Endothelial cell of umbilical vein (primary cell): ENCODE measurements at regions not wholly inside any gene's neighbourhood (a gene's known extent, or its start where the extent isn't known, plus 50 kb on each side); places are given as distances from the start of the nearest gene placed in this dataset.

ENCODE experiments used
- BruUV-seq: library from RNA; stranded (reverse); fragments of 400-500 nt; replicated peaks from 2 replicates; lab custom pipeline; 2021; lab: Mats Ljungman, UMichigan
- CTCF ChIA-PET: fragments of 300-600, 350-600 bp; sonication (Branson Sonifier 250); formaldehyde crosslinking; loops from one replicate; lab custom pipeline; 2021; ENCODE audit warnings: antibody characterized with exemption, inconsistent platforms; lab: Charles Lee
- POLR2A ChIA-PET: fragments of 300-600, 350-600 bp; sonication (Branson Sonifier 250); formaldehyde crosslinking; loops from one replicate; lab custom pipeline; 2021; ENCODE audit warnings: antibody characterized with exemption, inconsistent platforms; lab: Charles Lee
- DNase-seq: peaks from one replicate; pipeline ENCODE4 v3.0.0-alpha.2; 2011; ENCODE audit warnings: low read depth, low spot score
- FAIRE-seq: peaks from 2 replicates; lab custom pipeline; 2011; peaks lifted over from hg19 to GRCh38; lab: Jason Lieb, UNC
- H2AFZ ChIP-seq: 2 replicates; pipeline ENCODE4 v1.6.0; 2012; ENCODE audit warnings: low read depth, low read length, control low read depth, inconsistent platforms
- H3K27ac ChIP-seq: 2 replicates; pipeline ENCODE4 v1.5.1; 2011; ENCODE audit warnings: low read depth, mild to moderate bottlenecking, control low read depth, low read length, moderate library complexity; ENCODE audit not compliant: insufficient read depth
- H3K27me3 ChIP-seq, 2 experiments: 2 replicates each; pipeline versions ENCODE4 v1.6.0 to v1.6.1; 2011; ENCODE audit warnings: low read length in 2 of 2, mixed read lengths in 1 of 2; ENCODE audit not compliant: control insufficient read depth in 2 of 2, insufficient read depth in 2 of 2
- H3K36me3 ChIP-seq, 2 experiments: 2 replicates in 1 of 2; 3 replicates in 1 of 2; pipeline ENCODE4 v1.5.1; 2011; ENCODE audit warnings: low read length in 2 of 2, mild to moderate bottlenecking in 1 of 2, moderate library complexity in 1 of 2; ENCODE audit not compliant: control insufficient read depth in 2 of 2, insufficient read depth in 2 of 2; ENCODE audit errors: extremely low read depth in 1 of 2
- H3K4me1 ChIP-seq: 3 replicates; pipeline ENCODE4 v1.5.1; 2011; ENCODE audit warnings: mild to moderate bottlenecking, low read length; ENCODE audit not compliant: control insufficient read depth, insufficient read depth; ENCODE audit errors: extremely low read depth
- H3K4me2 ChIP-seq: 2 replicates; pipeline ENCODE4 v1.6.1; 2011; ENCODE audit warnings: low read length, control low read depth, mixed read lengths; ENCODE audit not compliant: insufficient read depth
- H3K4me3 ChIP-seq, 3 experiments: fragments of 200-600 bp in 1 of 3; sonication (generic), shearing (Covaris generic) in 1 of 3; replicated peaks in 1 of 3; 2 replicates each; pipeline ENCODE4 v1.5.1; 2011 to 2016; ENCODE audit warnings: control low read depth in 3 of 3, low read length in 3 of 3, mild to moderate bottlenecking in 2 of 3, inconsistent platforms in 1 of 3, low read depth in 1 of 3, moderate library complexity in 1 of 3; ENCODE audit not compliant: insufficient read depth in 1 of 3
- H3K79me2 ChIP-seq: 2 replicates; pipeline ENCODE4 v1.6.0; 2012; ENCODE audit warnings: low read length, inconsistent platforms; ENCODE audit not compliant: control insufficient read depth, insufficient read depth
- H3K9ac ChIP-seq: replicated peaks from 2 replicates; pipeline ENCODE3; 2011; ENCODE audit warnings: low read length, control low read depth; ENCODE audit not compliant: insufficient read depth; ENCODE audit errors: extremely low read depth
- H3K9me1 ChIP-seq: replicated peaks from 3 replicates; pipeline ENCODE4 v1.6.0; 2011; ENCODE audit warnings: mild to moderate bottlenecking, low read length; ENCODE audit not compliant: control insufficient read depth, insufficient read depth; ENCODE audit errors: extremely low read depth
- H3K9me3 ChIP-seq: replicated peaks from 2 replicates; pipeline ENCODE4 v1.5.1; 2012; ENCODE audit warnings: low read length, inconsistent platforms; ENCODE audit not compliant: control insufficient read depth, insufficient read depth
- H4K20me1 ChIP-seq: replicated peaks from 2 replicates; pipeline ENCODE3; 2011; ENCODE audit warnings: mild to moderate bottlenecking, low read length; ENCODE audit not compliant: control insufficient read depth, insufficient read depth; ENCODE audit errors: extremely low read depth
- CTCF ChIP-seq, 2 donors: IDR thresholded peaks; 1 replicate in 1 of 2; 2 replicates in 1 of 2; pipeline ENCODE4 v1.5.1; 2011; ENCODE audit warnings: low read length in 2 of 2, mild to moderate bottlenecking in 2 of 2, moderate library complexity in 2 of 2, control low read depth in 1 of 2, inconsistent platforms in 1 of 2, low read depth in 1 of 2; ENCODE audit not compliant: insufficient read depth in 1 of 2; ENCODE audit errors: extremely low read depth in 1 of 2
- EZH2 ChIP-seq: IDR thresholded peaks from 2 replicates; pipeline ENCODE4 v1.6.1; 2012; ENCODE audit warnings: borderline replicate concordance, low read depth, mild to moderate bottlenecking, moderate library complexity, low read length, inconsistent platforms; ENCODE audit not compliant: severe bottlenecking
- FOS ChIP-seq: IDR thresholded peaks from 2 replicates; pipeline ENCODE4 v1.6.1; 2011; ENCODE audit warnings: mild to moderate bottlenecking, low read length, moderate library complexity, borderline replicate concordance; ENCODE audit not compliant: insufficient read depth
- GATA2 ChIP-seq: IDR thresholded peaks from 2 replicates; pipeline ENCODE4 v1.7.0; 2011; ENCODE audit warnings: low read depth, mild to moderate bottlenecking, moderate library complexity, mixed read lengths, low read length; ENCODE audit not compliant: insufficient read length, insufficient read depth
- JUN ChIP-seq: IDR thresholded peaks from 2 replicates; pipeline ENCODE4 v1.6.1; 2011; ENCODE audit warnings: borderline replicate concordance, low read depth; ENCODE audit not compliant: insufficient read length, insufficient read depth
- MAX ChIP-seq: IDR thresholded peaks from 2 replicates; pipeline ENCODE4 v1.6.1; 2011; ENCODE audit not compliant: insufficient read depth, insufficient read length
- MYC ChIP-seq: IDR thresholded peaks from one replicate; pipeline ENCODE4 v1.6.1; 2011; ENCODE audit warnings: mild to moderate bottlenecking, low read depth, low read length
- POLR2A ChIP-seq: IDR thresholded peaks from 2 replicates; pipeline ENCODE4 v1.6.1; 2012; ENCODE audit warnings: low read depth, mild to moderate bottlenecking, control low read depth, low read length
- POLR2AphosphoS5 ChIP-seq: IDR thresholded peaks from 2 replicates; pipeline ENCODE4 v1.6.1; 2012; ENCODE audit warnings: low read depth, mild to moderate bottlenecking, control low read depth, low read length, moderate library complexity; ENCODE audit not compliant: insufficient read depth
- dilution Hi-C: fragments of 300-500 bp; cut with MboI; formaldehyde crosslinking; loops from one replicate; pipeline ENCODE4 v1.15.0; 2019; ENCODE audit warnings: low sequenced_read_pairs; ENCODE audit not compliant: extremely low pct_ligation_motif_present
- intact Hi-C: fragments of 100-400 bp; cut with micrococcal nuclease; formaldehyde crosslinking; loops from one replicate; pipeline ENCODE4 v1.10.0; 2022

GRCh38 chr22:49715450-49715849 is 112.2 kb downstream of the BRD1 start:
- Histone ChIP-seq H3K27ac (no peak overlapping the region), H2AFZ (no peak overlapping the region), H3K4me1 (no peaks in the 10 kb centered on the region), H3K36me3 (no peaks in the 10 kb centered on the region), H3K27me3 (no peaks in the 10 kb centered on the region), H3K9me1 (no peaks in the 10 kb centered on the region), H3K4me2 (no peak overlapping the region), H3K9me3 (no peaks in the 10 kb centered on the region), H3K4me3 (no peak overlapping the region), H3K9ac (no peak overlapping the region), H4K20me1 (no peaks in the 10 kb centered on the region), H3K79me2 (no peaks in the 10 kb centered on the region)
- TF ChIP-seq FOS = no peak
- no peak for TF ChIP-seq CTCF (IDR thresholded peaks at IDR 0.05; ENCODE audit: extremely low read depth in 1 of 2, insufficient read depth in 1 of 2, low read depth in 1 of 2, low read length in 2 of 2)
- no peak for TF ChIP-seq GATA2
- TF ChIP-seq MYC = no peak
- TF ChIP-seq MAX = no peak
- TF ChIP-seq POLR2AphosphoS5 = no peak
- no peak for TF ChIP-seq POLR2A
- no peak for TF ChIP-seq EZH2
- no peak for TF ChIP-seq JUN
- ChIA-PET POLR2A (no interaction called here), CTCF (interaction anchor here (0.9 kb wide), 1 partner anchor 83 kb away, joined by 5 read pairs; no protein-coding TSS in a partner anchor)
- no TSS peak for BruUV-seq
- FAIRE-seq (no peak), DNase-seq (no peak)
- intact Hi-C loops (no loop called here), dilution Hi-C loops (no loop called here)
